HUES64 (cell line): ENCODE measurements at regions not wholly inside any gene's neighbourhood (a gene's known extent, or its start where the extent isn't known, plus 50 kb on each side); places are given as distances from the start of the nearest gene placed in this dataset.

Experiments used
- H3K27ac ChIP-seq: 2 replicates; pipeline ENCODE4 v1.7.0; 2013; ENCODE audit warnings: low read depth, low read length, inconsistent platforms
- H3K27me3 ChIP-seq: 2 replicates; pipeline ENCODE4 v1.6.1; 2013; ENCODE audit warnings: mild to moderate bottlenecking, low read length; ENCODE audit not compliant: insufficient read depth
- H3K36me3 ChIP-seq: 2 replicates; pipeline ENCODE4 v1.6.1; 2013; ENCODE audit warnings: mild to moderate bottlenecking, low read length; ENCODE audit not compliant: insufficient read depth
- H3K4me1 ChIP-seq: 2 replicates; pipeline ENCODE4 v1.6.1; 2013; ENCODE audit warnings: mild to moderate bottlenecking, low read length, moderate library complexity; ENCODE audit not compliant: insufficient read depth
- H3K4me3 ChIP-seq: 2 replicates; pipeline ENCODE4 v1.5.1; 2013; ENCODE audit warnings: mild to moderate bottlenecking, low read length, moderate library complexity
- H3K9ac ChIP-seq: 2 replicates; pipeline ENCODE4 v1.6.1; 2013; ENCODE audit warnings: mild to moderate bottlenecking, low read depth, low read length
- H3K9me3 ChIP-seq: 2 replicates; pipeline ENCODE4 v1.6.1; 2013; ENCODE audit warnings: low read depth, low read length; ENCODE audit not compliant: insufficient read depth
- WGBS: fragments of 150-250, 120-280 bp; methylation state at CpG from one replicate; pipeline ENCODE4 v1.1.7; 2013; ENCODE audit warnings: missing lambda C conversion rate; 5-methylcytosine and 5-hydroxymethylcytosine counted together

GRCh38 chr7:121793716-121794115 lies 79.2 kb upstream of the PTPRZ1 start:
- H3K27ac ChIP-seq = no peak overlapping the region
- WGBS = 95% methylated on average over 5 of the region's 5 CpGs
- no peak overlapping the region for H3K4me3 ChIP-seq
- no peaks in the 10 kb centered on the region for H3K36me3 ChIP-seq
- peaks cover 32% of the 10 kb centered on the region for H3K4me1 ChIP-seq
- H3K27me3 ChIP-seq = no peaks in the 10 kb centered on the region
- H3K9ac ChIP-seq = no peak overlapping the region
- H3K9me3 ChIP-seq = no peaks in the 10 kb centered on the region

GRCh38 chr7:121777672-121778071 lies 95.3 kb upstream of the PTPRZ1 start:
- Histone ChIP-seq H3K9me3 (no peaks in the 10 kb centered on the region), H3K4me1 (peaks cover 6% of the 10 kb centered on the region; the same call in 1 of the 2 replicates), H3K27me3 (no peaks in the 10 kb centered on the region), H3K9ac (no peak overlapping the region), H3K4me3 (no peak overlapping the region), H3K36me3 (no peaks in the 10 kb centered on the region), H3K27ac (no peak overlapping the region)
- 75% methylated on average over 2 of the region's 3 CpGs for WGBS

- H3K36me3 ChIP-seq = no peaks in the 10 kb centered on the region
- H3K27me3 ChIP-seq = no peaks in the 10 kb centered on the region
- no peak overlapping the region for H3K27ac ChIP-seq
- no peaks in the 10 kb centered on the region for H3K9me3 ChIP-seq
- H3K4me3 ChIP-seq = no peak overlapping the region
- peaks cover 6% of the 10 kb centered on the region; the same call in 1 of the 2 replicates for H3K4me1 ChIP-seq
- H3K9ac ChIP-seq = no peak overlapping the region
- WGBS = 88% methylated on average over 3 of the region's 3 CpGs
These were observed 98.4 kb upstream of the PTPRZ1 start for GRCh38 chr7:121774563-121774962.

GRCh38 chr7:121766676-121767075 lies 106.3 kb upstream of the PTPRZ1 start:
- Histone ChIP-seq H3K27me3 (no peaks in the 10 kb centered on the region), H3K9me3 (no peaks in the 10 kb centered on the region), H3K9ac (no peak overlapping the region), H3K36me3 (no peaks in the 10 kb centered on the region), H3K27ac (no peak overlapping the region), H3K4me3 (no peak overlapping the region), H3K4me1 (no peaks in the 10 kb centered on the region)
- WGBS = no CpG with 5 or more reads among the region's 1 CpG

GRCh38 chr7:121761399-121761798 lies 111.6 kb upstream of the PTPRZ1 start:
- no peak overlapping the region for H3K4me3 ChIP-seq
- no peaks in the 10 kb centered on the region for H3K36me3 ChIP-seq
- no peak overlapping the region for H3K27ac ChIP-seq
- H3K27me3 ChIP-seq = no peaks in the 10 kb centered on the region
- H3K4me1 ChIP-seq = no peaks in the 10 kb centered on the region
- 95% methylated on average over 1 of the region's 1 CpG for WGBS
- H3K9ac ChIP-seq = no peak overlapping the region
- no peaks in the 10 kb centered on the region for H3K9me3 ChIP-seq

GRCh38 chr7:121755818-121756552 lies 117.0 kb upstream of the PTPRZ1 start:
- H3K27ac ChIP-seq = no peak overlapping the region
- no peak overlapping the region for H3K4me3 ChIP-seq
- no peaks in the 10 kb centered on the region for H3K9me3 ChIP-seq
- H3K27me3 ChIP-seq = no peaks in the 10 kb centered on the region
- H3K4me1 ChIP-seq = peaks cover 5% of the 10 kb centered on the region; the same call in 1 of the 2 replicates
- WGBS = 88% methylated on average over 6 of the region's 6 CpGs
- H3K9ac ChIP-seq = no peak overlapping the region
- no peaks in the 10 kb centered on the region for H3K36me3 ChIP-seq

- H3K27me3 ChIP-seq = no peaks in the 10 kb centered on the region
- no peaks in the 10 kb centered on the region for H3K36me3 ChIP-seq
- 87% methylated on average over 1 of the region's 2 CpGs for WGBS
- H3K9ac ChIP-seq = no peak overlapping the region
- no peak overlapping the region for H3K4me3 ChIP-seq
- no peak overlapping the region for H3K27ac ChIP-seq
- H3K4me1 ChIP-seq = peaks cover 5% of the 10 kb centered on the region; the same call in 1 of the 2 replicates
- no peaks in the 10 kb centered on the region for H3K9me3 ChIP-seq
These were observed 117.7 kb upstream of the PTPRZ1 start for GRCh38 chr7:121755286-121755685.

GRCh38 chr7:121753944-121754343 lies 119.0 kb upstream of the PTPRZ1 start:
- peaks cover 5% of the 10 kb centered on the region; the same call in 1 of the 2 replicates for H3K4me1 ChIP-seq
- H3K9me3 ChIP-seq = no peaks in the 10 kb centered on the region
- H3K9ac ChIP-seq = no peak overlapping the region
- H3K36me3 ChIP-seq = no peaks in the 10 kb centered on the region
- 95% methylated on average over 2 of the region's 2 CpGs for WGBS
- no peak overlapping the region for H3K4me3 ChIP-seq
- H3K27ac ChIP-seq = no peak overlapping the region
- no peaks in the 10 kb centered on the region for H3K27me3 ChIP-seq

GRCh38 chr7:121752706-121753105 lies 120.3 kb upstream of the PTPRZ1 start:
- H3K36me3 ChIP-seq = no peaks in the 10 kb centered on the region
- WGBS = 30% methylated on average over 4 of the region's 4 CpGs
- peaks cover 12% of the 10 kb centered on the region; the same call in 1 of the 2 replicates for H3K4me1 ChIP-seq
- H3K9ac ChIP-seq = no peak overlapping the region
- no peak overlapping the region for H3K4me3 ChIP-seq
- no peaks in the 10 kb centered on the region for H3K27me3 ChIP-seq
- H3K9me3 ChIP-seq = no peaks in the 10 kb centered on the region
- no peak overlapping the region for H3K27ac ChIP-seq

GRCh38 chr7:121748546-121748945 lies 124.4 kb upstream of the PTPRZ1 start:
- no peaks in the 10 kb centered on the region for H3K27me3 ChIP-seq
- WGBS = 52% methylated on average over 1 of the region's 1 CpG

GRCh38 chr7:121745856-121746255 lies 127.1 kb upstream of the PTPRZ1 start:
- Histone ChIP-seq H3K27ac (no peak overlapping the region), H3K4me3 (no peak overlapping the region), H3K27me3 (no peaks in the 10 kb centered on the region), H3K9ac (no peak overlapping the region), H3K4me1 (peaks cover 7% of the 10 kb centered on the region; the same call in 1 of the 2 replicates), H3K36me3 (no peaks in the 10 kb centered on the region), H3K9me3 (no peaks in the 10 kb centered on the region)
- 96% methylated on average over 1 of the region's 1 CpG for WGBS

More at GRCh38 chr7:121748546-121748945, 124.4 kb upstream of the PTPRZ1 start:
- Histone ChIP-seq H3K36me3 (no peaks in the 10 kb centered on the region), H3K27ac (no peak overlapping the region), H3K9me3 (no peaks in the 10 kb centered on the region), H3K9ac (no peak overlapping the region), H3K4me3 (no peak overlapping the region), H3K4me1 (peaks cover 7% of the 10 kb centered on the region; the same call in 1 of the 2 replicates)
